ENCODE measurements at regions not wholly inside any gene's neighbourhood (a gene's known extent, or its start where the extent isn't known, plus 50 kb on each side); places are given as distances from the start of the nearest gene placed in this dataset.

DNA sequence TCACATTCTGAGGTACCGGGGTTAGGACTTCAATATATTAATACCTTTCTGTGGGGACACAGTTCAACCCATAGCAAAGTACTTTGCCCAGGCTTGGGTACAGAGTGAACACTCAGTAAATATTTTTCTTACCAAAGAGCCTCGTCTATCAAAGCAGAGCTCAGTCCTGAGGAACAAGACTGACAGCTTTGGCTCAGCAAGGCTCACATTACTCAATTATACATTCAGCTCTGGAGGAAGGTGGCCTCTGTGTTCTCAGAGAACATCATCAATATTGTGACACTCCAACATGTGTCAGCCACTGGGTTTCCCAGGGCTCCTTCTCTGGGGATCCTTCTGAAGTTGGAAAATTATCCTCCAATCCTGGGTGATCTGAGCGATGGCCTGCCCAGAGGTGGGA, 186.4 kb downstream of the NMUR2 start:
- WGBS = 43% methylated on average over 3 of the region's 3 CpGs

GRCh38 chr5:152205804-152206203, 199.3 kb downstream of the NMUR2 start:
- Histone ChIP-seq H3K36me3 (ENCODE audit: control insufficient read depth in 4 of 4, insufficient read depth in 3 of 4, low read depth in 1 of 4, low read length in 3 of 4) (no peaks in the 10 kb centered on the region), H3K9me3 (ENCODE audit: control insufficient read depth in 4 of 4, low read length in 3 of 4) (peaks cover 0 to 2% (median 0%) of the 10 kb centered on the region in 4 donors), H3K4me1 (ENCODE audit: control insufficient read depth in 4 of 4, insufficient read depth in 4 of 4, low read length in 3 of 4) (no peaks in the 10 kb centered on the region), H3K9ac (ENCODE audit: low read depth in 1 of 2, low read length in 2 of 2) (no peak overlapping the region), H3K4me3 (ENCODE audit: low read depth in 1 of 3, low read length in 3 of 3) (no peak overlapping the region), H3K27me3 (ENCODE audit: control insufficient read depth in 4 of 4, insufficient read depth in 4 of 4, low read length in 3 of 4) (peaks cover 0 to 3% (median 0%) of the 10 kb centered on the region in 4 donors), H3K27ac (ENCODE audit: low read depth in 1 of 2, low read length in 2 of 2) (no peak overlapping the region)
- no peak for DNase-seq (ENCODE audit: low spot score)
- 39% methylated on average over 1 of the region's 1 CpG for WGBS
- TF ChIP-seq CTCF (IDR thresholded peaks at IDR 0.05; ENCODE audit: low read depth, low read length, missing input control) (no peak), GABPA (IDR thresholded peaks at IDR 0.05 in 1 of 2, conservative IDR thresholded peaks at IDR 0.05 in 1 of 2) (no peak), YY1 (IDR thresholded peaks at IDR 0.05) (no peak), EGR1 (IDR thresholded peaks at IDR 0.05; ENCODE audit: low read depth in 2 of 2) (no peak), RAD21 (IDR thresholded peaks at IDR 0.05) (no peak)
- TF ChIP-seq, protein P1, sequence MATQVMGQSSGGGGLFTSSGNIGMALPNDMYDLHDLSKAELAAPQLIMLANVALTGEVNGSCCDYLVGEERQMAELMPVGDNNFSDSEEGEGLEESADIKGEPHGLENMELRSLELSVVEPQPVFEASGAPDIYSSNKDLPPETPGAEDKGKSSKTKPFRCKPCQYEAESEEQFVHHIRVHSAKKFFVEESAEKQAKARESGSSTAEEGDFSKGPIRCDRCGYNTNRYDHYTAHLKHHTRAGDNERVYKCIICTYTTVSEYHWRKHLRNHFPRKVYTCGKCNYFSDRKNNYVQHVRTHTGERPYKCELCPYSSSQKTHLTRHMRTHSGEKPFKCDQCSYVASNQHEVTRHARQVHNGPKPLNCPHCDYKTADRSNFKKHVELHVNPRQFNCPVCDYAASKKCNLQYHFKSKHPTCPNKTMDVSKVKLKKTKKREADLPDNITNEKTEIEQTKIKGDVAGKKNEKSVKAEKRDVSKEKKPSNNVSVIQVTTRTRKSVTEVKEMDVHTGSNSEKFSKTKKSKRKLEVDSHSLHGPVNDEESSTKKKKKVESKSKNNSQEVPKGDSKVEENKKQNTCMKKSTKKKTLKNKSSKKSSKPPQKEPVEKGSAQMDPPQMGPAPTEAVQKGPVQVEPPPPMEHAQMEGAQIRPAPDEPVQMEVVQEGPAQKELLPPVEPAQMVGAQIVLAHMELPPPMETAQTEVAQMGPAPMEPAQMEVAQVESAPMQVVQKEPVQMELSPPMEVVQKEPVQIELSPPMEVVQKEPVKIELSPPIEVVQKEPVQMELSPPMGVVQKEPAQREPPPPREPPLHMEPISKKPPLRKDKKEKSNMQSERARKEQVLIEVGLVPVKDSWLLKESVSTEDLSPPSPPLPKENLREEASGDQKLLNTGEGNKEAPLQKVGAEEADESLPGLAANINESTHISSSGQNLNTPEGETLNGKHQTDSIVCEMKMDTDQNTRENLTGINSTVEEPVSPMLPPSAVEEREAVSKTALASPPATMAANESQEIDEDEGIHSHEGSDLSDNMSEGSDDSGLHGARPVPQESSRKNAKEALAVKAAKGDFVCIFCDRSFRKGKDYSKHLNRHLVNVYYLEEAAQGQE (IDR thresholded peaks at IDR 0.05) = no peak

More for the DNA sequence above, 186.4 kb downstream of the NMUR2 start:
- no peaks in the 10 kb centered on the region for H3K27me3 ChIP-seq (ENCODE audit: control insufficient read depth in 4 of 4, insufficient read depth in 4 of 4, low read length in 3 of 4)
- no peak for TF ChIP-seq CTCF (IDR thresholded peaks at IDR 0.05; ENCODE audit: low read depth, low read length, missing input control)
- no peak overlapping the region for H3K4me3 ChIP-seq (ENCODE audit: low read depth in 1 of 3, low read length in 3 of 3)
- H3K36me3 ChIP-seq (ENCODE audit: control insufficient read depth in 4 of 4, insufficient read depth in 3 of 4, low read depth in 1 of 4, low read length in 3 of 4) = no peaks in the 10 kb centered on the region
- peaks cover 0 to under 1% (median 0%) of the 10 kb centered on the region in 4 donors for H3K9me3 ChIP-seq (ENCODE audit: control insufficient read depth in 4 of 4, low read length in 3 of 4)
- DNase-seq (ENCODE audit: low spot score) = no peak
- H3K4me1 ChIP-seq (ENCODE audit: control insufficient read depth in 4 of 4, insufficient read depth in 4 of 4, low read length in 3 of 4) = no peaks in the 10 kb centered on the region
- no peak overlapping the region for H3K9ac ChIP-seq (ENCODE audit: low read depth in 1 of 2, low read length in 2 of 2)
- no peak overlapping the region for H3K27ac ChIP-seq (ENCODE audit: low read depth in 1 of 2, low read length in 2 of 2)

DNA sequence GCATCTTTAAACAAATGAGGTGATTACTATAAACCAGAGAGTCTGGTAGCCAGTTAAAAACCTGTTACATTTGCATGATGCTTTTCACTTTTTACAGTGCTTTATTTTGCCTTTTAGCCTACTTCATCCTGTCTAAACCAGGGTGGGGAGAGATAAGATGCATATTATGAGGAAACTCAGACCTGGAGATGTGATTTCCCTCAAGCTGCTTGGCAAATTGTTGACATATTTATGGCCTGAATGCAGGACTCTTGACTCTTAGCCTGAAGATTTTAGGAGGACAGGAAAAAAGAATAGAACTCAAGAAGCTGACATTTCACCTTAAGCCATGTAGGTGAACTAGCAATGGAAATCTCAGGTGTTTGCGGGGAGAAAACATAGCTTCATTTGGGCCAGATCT, 202.8 kb downstream of the NMUR2 start:
- TF ChIP-seq CTCF (IDR thresholded peaks at IDR 0.05; ENCODE audit: low read depth, low read length, missing input control) = no peak
- TF ChIP-seq, protein P1 (IDR thresholded peaks at IDR 0.05) = no peak
- no peak for TF ChIP-seq FOXA2 (IDR thresholded peaks at IDR 0.05)
- no peak for TF ChIP-seq NR2F2 (IDR thresholded peaks at IDR 0.05)
- no peak for TF ChIP-seq TAF1 (conservative IDR thresholded peaks at IDR 0.05)
- no peak for TF ChIP-seq ATF3 (IDR thresholded peaks at IDR 0.05)
- TF ChIP-seq EGR1 (IDR thresholded peaks at IDR 0.05; ENCODE audit: low read depth in 2 of 2) = no peak
- no peak for TF ChIP-seq RAD21 (IDR thresholded peaks at IDR 0.05)
- TF ChIP-seq RXRA (IDR thresholded peaks at IDR 0.05) = no peak
- TF ChIP-seq FOXA1 (IDR thresholded peaks at IDR 0.05) = no peak
- DNase-seq (ENCODE audit: low spot score) = no peak
- 95% methylated on average over 1 of the region's 1 CpG for whole genome bisulfite sequencing
- Histone ChIP-seq H3K4me1 (ENCODE audit: control insufficient read depth in 4 of 4, insufficient read depth in 4 of 4, low read length in 3 of 4) (no peaks in the 10 kb centered on the region), H3K9me3 (ENCODE audit: control insufficient read depth in 4 of 4, low read length in 3 of 4) (peaks cover 0 to 2% (median 0%) of the 10 kb centered on the region in 4 donors), H3K27ac (ENCODE audit: low read depth in 1 of 2, low read length in 2 of 2) (no peak overlapping the region), H3K9ac (ENCODE audit: low read depth in 1 of 2, low read length in 2 of 2) (no peak overlapping the region), H3K27me3 (ENCODE audit: control insufficient read depth in 4 of 4, insufficient read depth in 4 of 4, low read length in 3 of 4) (peaks cover 0 to 3% (median 0%) of the 10 kb centered on the region in 4 donors), H3K4me3 (ENCODE audit: low read depth in 1 of 3, low read length in 3 of 3) (no peak overlapping the region), H3K36me3 (ENCODE audit: control insufficient read depth in 4 of 4, insufficient read depth in 3 of 4, low read depth in 1 of 4, low read length in 3 of 4) (no peaks in the 10 kb centered on the region)

Data from liver (tissue), 8 donors.